GM19025 (cell line): ENCODE measurements at regions not wholly inside any gene's neighbourhood (a gene's known extent, or its start where the extent isn't known, plus 50 kb on each side); places are given as distances from the start of the nearest gene placed in this dataset.
"Not testable (repeated sequence)": the region's sequence is repeated elsewhere in the genome, so short reads cannot be mapped to it uniquely, and the experiment has no call there.

Experiments used
- ATAC-seq: cut with Tn5 transposase; IDR thresholded peaks from one replicate; pipeline ENCODE4 v1.9.1; 2021; ENCODE audit warnings: mild to moderate bottlenecking, low read depth, moderate library complexity; ENCODE audit not compliant: unreplicated experiment

GRCh38 chr3:20575146-20575545, 389.1 kb upstream of the SGO1 start:
- ATAC-seq, result no peak

GRCh38 chr3:20574746-20575145, 388.7 kb upstream of the SGO1 start:
- no peak for ATAC-seq

- no peak for ATAC-seq
These were observed 387.2 kb upstream of the SGO1 start for GRCh38 chr3:20573175-20573574.

GRCh38 chr3:20572473-20572872, 386.5 kb upstream of the SGO1 start:
- no peak for ATAC-seq

- no peak for ATAC-seq
These were observed 383.3 kb upstream of the SGO1 start for GRCh38 chr3:20569310-20569709.

GRCh38 chr3:20564966-20565365, 379.0 kb upstream of the SGO1 start:
- no peak for ATAC-seq

GRCh38 chr3:20563985-20564384, 378.0 kb upstream of the SGO1 start:
- ATAC-seq, result no peak

- no peak for ATAC-seq
These were observed 377.2 kb upstream of the SGO1 start for GRCh38 chr3:20563251-20563650.

GRCh38 chr3:20561166-20561565, 375.2 kb upstream of the SGO1 start:
- no peak for ATAC-seq

GRCh38 chr3:20560446-20560845, 374.4 kb upstream of the SGO1 start:
- not testable (repeated sequence) for ATAC-seq

GRCh38 chr3:20558161-20558560, 372.2 kb upstream of the SGO1 start:
- no peak for ATAC-seq

GRCh38 chr3:20556661-20557060, 370.7 kb upstream of the SGO1 start:
- ATAC-seq, result no peak

GRCh38 chr3:20552605-20553275, 366.7 kb upstream of the SGO1 start:
- ATAC-seq, result no peak

GRCh38 chr3:20547361-20548269, 361.6 kb upstream of the SGO1 start:
- not testable (repeated sequence) for ATAC-seq

GRCh38 chr3:20546636-20547035, 360.6 kb upstream of the SGO1 start:
- ATAC-seq, result no peak

- no peak for ATAC-seq
These were observed 357.7 kb upstream of the SGO1 start for GRCh38 chr3:20543535-20544226.

- no peak for ATAC-seq
These were observed 354.1 kb upstream of the SGO1 start for GRCh38 chr3:20540066-20540465.

- ATAC-seq, result no peak
These were observed 353.7 kb upstream of the SGO1 start for GRCh38 chr3:20539666-20540065.

- ATAC-seq, result no peak
These were observed 351.2 kb upstream of the SGO1 start for GRCh38 chr3:20537234-20537633.

GRCh38 chr3:20529911-20530310, 343.9 kb upstream of the SGO1 start:
- no peak for ATAC-seq

- no peak for ATAC-seq
These were observed 342.3 kb upstream of the SGO1 start for GRCh38 chr3:20528180-20528770.
